Mesothelial cell of epicardium (in vitro differentiated cells): ENCODE measurements at regions not wholly inside any gene's neighbourhood (a gene's known extent, or its start where the extent isn't known, plus 50 kb on each side); places are given as distances from the start of the nearest gene placed in this dataset.

ENCODE experiments used
- DNase-seq, 2 experiments: peaks; one replicate each; pipeline ENCODE4 v3.0.0; 2021; ENCODE audit warnings: low spot score in 2 of 2; ENCODE audit not compliant: unreplicated experiment in 2 of 2
- H3K27ac Mint-ChIP-seq: 2 replicates; pipeline ENCODE4 v1.8.0; 2021; ENCODE audit warnings: mixed read lengths
- H3K27me3 Mint-ChIP-seq: 2 replicates; pipeline ENCODE4 v1.8.0; 2021; ENCODE audit warnings: low read depth, mixed read lengths
- H3K36me3 Mint-ChIP-seq: 2 replicates; pipeline ENCODE4 v1.8.0; 2021; ENCODE audit warnings: mixed read lengths
- H3K4me1 Mint-ChIP-seq: 2 replicates; pipeline ENCODE4 v1.8.0; 2021; ENCODE audit warnings: mixed read lengths
- H3K4me3 Mint-ChIP-seq: 2 replicates; pipeline ENCODE4 v1.8.0; 2021; ENCODE audit warnings: mild to moderate bottlenecking, moderate library complexity, mixed read lengths
- H3K9me3 Mint-ChIP-seq: 2 replicates; pipeline ENCODE4 v1.8.0; 2021; ENCODE audit warnings: mixed read lengths
- CTCF ChIP-seq: fragments of 200-600 bp; sonication (generic); IDR thresholded peaks from one replicate; pipeline ENCODE4 v1.5.0; 2021; ENCODE audit warnings: antibody characterized with exemption; ENCODE audit not compliant: unreplicated experiment

- peaks cover 24% of the 10 kb centered on the region for H3K9me3 Mint-ChIP-seq
- peaks cover 39% of the 10 kb centered on the region for H3K4me1 Mint-ChIP-seq
- no peak overlapping the region for H3K27ac Mint-ChIP-seq
- no peak overlapping the region for H3K4me3 Mint-ChIP-seq
- H3K36me3 Mint-ChIP-seq = peaks cover 6% of the 10 kb centered on the region
- H3K27me3 Mint-ChIP-seq = no peaks in the 10 kb centered on the region
- no peak for DNase-seq
- TF ChIP-seq CTCF = no peak
Observed at GRCh38 chr13:43994999-43995859, 115.5 kb downstream of the LACC1 start.

GRCh38 chr13:43996221-43996620 is 116.5 kb downstream of the LACC1 start:
- H3K4me1 Mint-ChIP-seq = peaks cover 34% of the 10 kb centered on the region
- H3K27ac Mint-ChIP-seq = no peak overlapping the region
- H3K9me3 Mint-ChIP-seq = peaks cover 24% of the 10 kb centered on the region
- H3K4me3 Mint-ChIP-seq = no peak overlapping the region
- DNase-seq = no peak
- TF ChIP-seq CTCF = no peak
- peaks cover 6% of the 10 kb centered on the region for H3K36me3 Mint-ChIP-seq
- no peaks in the 10 kb centered on the region for H3K27me3 Mint-ChIP-seq

GRCh38 chr13:44003481-44003880 is 123.8 kb downstream of the LACC1 start:
- DNase-seq = no peak
- no peak for TF ChIP-seq CTCF
- Mint-ChIP-seq H3K4me1 (no peaks in the 10 kb centered on the region), H3K36me3 (no peaks in the 10 kb centered on the region), H3K4me3 (no peak overlapping the region), H3K27me3 (no peaks in the 10 kb centered on the region), H3K27ac (no peak overlapping the region), H3K9me3 (peaks cover 10% of the 10 kb centered on the region)

GRCh38 chr13:44004878-44005277 is 125.2 kb downstream of the LACC1 start:
- Mint-ChIP-seq H3K9me3 (peaks cover 10% of the 10 kb centered on the region), H3K4me1 (no peaks in the 10 kb centered on the region), H3K27ac (no peak overlapping the region), H3K4me3 (no peak overlapping the region), H3K27me3 (no peaks in the 10 kb centered on the region), H3K36me3 (no peaks in the 10 kb centered on the region)
- no peak for TF ChIP-seq CTCF
- DNase-seq = no peak

- no peak for DNase-seq
- Mint-ChIP-seq H3K9me3 (peaks cover 10% of the 10 kb centered on the region), H3K36me3 (no peaks in the 10 kb centered on the region), H3K27ac (no peak overlapping the region), H3K4me3 (no peak overlapping the region), H3K27me3 (no peaks in the 10 kb centered on the region), H3K4me1 (no peaks in the 10 kb centered on the region)
- TF ChIP-seq CTCF = no peak
Observed at GRCh38 chr13:44007451-44007850, 127.7 kb downstream of the LACC1 start.
